ENCODE measurements at regions not wholly inside any gene's neighbourhood (a gene's known extent, or its start where the extent isn't known, plus 50 kb on each side); places are given as distances from the start of the nearest gene placed in this dataset.

GRCh38 chr15:94040541-94041248 lies 190.7 kb upstream of the MCTP2 start:
- TF ChIP-seq CTCF (IDR thresholded peaks at IDR 0.05) (peak in 1 of 12 donors; percentile 11), POLR2A (IDR thresholded peaks at IDR 0.05) (no peak)
